NCI-H2029 (cell line): ENCODE measurements at regions not wholly inside any gene's neighbourhood (a gene's known extent, or its start where the extent isn't known, plus 50 kb on each side); places are given as distances from the start of the nearest gene placed in this dataset.

ENCODE experiments used
- DNase-seq: peaks from one replicate; lab custom pipeline; 2025; lab: John Stamatoyannopoulos, UW

- no peak for DNase-seq
Observed at GRCh38 chr4:14850455-14851097, 151.7 kb upstream of the CPEB2 start.

DNA sequence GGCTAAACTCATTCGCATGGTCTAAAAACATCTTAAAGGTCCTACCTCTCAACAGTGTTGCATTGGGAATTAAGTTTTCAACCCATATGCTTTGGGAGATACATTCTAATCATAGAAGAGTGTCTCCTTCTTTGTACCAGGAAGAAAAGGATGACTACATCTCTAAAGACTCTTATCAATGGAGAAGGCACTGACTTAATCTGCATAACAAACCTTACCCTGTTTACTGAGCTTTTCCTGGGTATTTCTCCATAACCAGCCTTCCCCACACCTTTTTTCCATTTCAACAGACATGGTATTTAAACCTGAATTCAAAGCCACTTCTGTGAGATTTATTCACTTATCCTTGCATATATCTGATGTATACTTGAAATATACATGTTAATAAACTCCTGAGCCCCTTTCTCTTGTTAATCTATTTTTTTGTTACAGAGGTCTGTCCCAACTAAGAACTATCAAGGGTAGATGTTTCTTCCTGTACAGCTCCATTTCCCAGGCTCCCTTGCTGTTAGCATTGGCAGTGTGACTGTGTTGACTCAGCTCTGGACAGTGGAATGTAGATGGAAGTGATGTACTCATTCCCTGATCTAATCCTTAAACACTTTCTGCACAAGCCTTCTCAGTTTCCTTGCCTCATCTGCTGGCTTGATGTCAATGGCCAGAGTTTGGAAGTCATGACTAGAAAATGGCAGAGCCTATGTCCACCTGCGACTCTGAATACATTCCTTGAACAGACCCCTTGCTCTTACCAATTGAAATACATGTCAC lies 148.9 kb upstream of the CPEB2 start:
- no peak for DNase-seq

DNA sequence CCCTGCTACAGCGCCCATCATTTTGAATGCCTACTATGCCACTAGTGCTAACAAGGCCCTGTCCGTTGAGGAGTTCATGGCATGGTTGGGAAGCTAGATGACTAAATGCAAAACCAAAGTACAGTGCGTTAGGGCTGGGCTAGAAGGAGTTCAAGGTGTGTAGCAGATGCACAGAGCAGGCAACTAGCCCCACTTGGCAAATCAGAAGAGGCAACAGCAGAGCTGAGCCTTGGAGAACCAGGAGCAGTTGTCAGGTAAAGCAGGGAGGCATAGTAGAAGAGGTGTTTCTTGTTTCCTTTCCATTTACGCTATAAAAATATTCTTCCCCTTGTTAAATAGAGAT lies 146.6 kb upstream of the CPEB2 start:
- no peak for DNase-seq

DNA sequence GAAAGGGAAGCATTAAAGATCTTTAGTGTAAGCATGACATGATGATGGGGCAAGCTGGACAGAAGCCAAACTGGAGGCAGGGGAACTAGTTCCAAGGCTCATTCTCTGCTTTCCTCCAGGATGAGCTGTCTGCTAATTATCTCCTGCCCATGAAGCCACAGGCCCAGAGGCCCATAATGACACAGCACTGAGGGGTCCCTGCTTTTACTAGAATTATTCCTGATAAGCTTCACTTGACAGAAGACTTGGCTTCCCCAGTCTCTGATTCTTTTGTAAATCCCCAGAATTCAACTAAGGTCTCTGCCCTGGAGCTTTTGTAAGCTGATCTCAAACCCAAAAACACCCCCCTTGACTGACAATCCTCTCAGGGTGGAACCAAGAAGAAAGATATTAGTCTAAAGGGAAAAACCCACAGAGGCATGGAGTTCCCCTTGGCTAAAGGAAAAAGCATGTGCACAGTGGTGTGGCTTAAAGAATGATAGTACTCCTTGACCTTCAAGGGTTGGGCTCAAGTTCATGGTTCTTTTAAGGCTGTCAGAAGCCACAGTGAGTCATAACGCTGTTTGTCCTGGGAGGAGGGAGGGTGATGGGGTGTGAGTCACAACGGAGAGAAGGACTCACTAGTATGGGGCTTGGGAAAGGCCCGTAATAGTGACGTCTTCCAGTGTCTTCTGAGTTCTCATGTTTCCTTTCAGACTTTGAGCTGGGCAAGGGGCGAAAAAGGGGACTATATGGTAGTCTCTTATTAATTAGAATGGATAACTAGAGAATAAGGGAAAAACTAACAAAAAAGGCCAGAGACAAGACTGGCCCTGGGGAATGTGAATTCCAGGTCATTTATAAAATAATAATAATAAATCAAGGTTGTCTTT lies 146.0 kb upstream of the CPEB2 start:
- no peak for DNase-seq

GRCh38 chr4:14856934-14857235 lies 145.4 kb upstream of the CPEB2 start:
- DNase-seq, result no peak

GRCh38 chr4:14857475-14857874 lies 144.8 kb upstream of the CPEB2 start:
- DNase-seq, result no peak

- no peak for DNase-seq
Observed at GRCh38 chr4:14857981-14858380, 144.3 kb upstream of the CPEB2 start.

GRCh38 chr4:14862891-14863290 lies 139.4 kb upstream of the CPEB2 start:
- no peak for DNase-seq

DNA sequence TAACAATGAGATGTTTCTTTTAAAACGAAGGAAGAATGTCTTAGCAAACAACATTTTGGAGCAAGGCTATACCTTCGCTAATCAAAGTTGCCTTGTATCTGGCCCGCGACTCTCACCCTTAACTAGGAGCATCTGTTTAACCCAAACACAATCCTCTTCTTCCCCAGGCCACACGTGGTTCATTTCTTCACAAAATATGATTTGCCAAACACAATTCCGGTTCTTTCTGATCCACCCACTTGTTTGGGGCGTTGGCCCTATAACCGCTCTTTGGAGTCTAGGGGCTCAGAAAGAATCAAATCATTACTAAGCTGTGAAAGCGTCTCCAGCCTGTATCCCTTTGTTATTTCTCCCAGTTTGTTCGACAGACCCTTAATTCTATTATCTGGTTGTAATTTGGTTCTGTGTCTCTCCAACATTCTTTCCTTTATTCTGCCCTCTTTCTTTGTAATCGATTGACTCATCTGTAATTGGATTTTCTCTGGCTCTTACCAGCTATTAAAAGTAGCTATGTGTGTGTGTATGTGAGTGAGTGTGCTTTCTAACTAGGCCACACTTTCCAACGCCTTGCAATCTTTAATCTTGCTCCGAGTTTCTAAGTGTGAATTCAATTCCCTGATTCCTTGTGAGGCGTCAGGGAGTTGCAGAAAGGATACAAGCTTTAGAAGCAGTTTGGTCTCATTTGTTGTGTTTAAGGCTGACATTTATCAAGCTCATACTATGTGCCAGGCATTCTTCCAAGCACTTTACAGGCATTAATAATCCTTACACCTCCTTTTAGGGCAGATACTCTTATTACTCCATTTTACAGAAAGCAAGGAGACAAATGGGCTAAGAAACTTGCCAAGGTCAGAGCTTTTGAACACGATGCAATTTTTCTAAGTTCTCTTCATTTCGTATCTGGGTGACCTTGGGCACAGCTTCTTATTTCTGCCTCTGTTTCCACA lies 138.6 kb upstream of the CPEB2 start:
- no peak for DNase-seq

DNA sequence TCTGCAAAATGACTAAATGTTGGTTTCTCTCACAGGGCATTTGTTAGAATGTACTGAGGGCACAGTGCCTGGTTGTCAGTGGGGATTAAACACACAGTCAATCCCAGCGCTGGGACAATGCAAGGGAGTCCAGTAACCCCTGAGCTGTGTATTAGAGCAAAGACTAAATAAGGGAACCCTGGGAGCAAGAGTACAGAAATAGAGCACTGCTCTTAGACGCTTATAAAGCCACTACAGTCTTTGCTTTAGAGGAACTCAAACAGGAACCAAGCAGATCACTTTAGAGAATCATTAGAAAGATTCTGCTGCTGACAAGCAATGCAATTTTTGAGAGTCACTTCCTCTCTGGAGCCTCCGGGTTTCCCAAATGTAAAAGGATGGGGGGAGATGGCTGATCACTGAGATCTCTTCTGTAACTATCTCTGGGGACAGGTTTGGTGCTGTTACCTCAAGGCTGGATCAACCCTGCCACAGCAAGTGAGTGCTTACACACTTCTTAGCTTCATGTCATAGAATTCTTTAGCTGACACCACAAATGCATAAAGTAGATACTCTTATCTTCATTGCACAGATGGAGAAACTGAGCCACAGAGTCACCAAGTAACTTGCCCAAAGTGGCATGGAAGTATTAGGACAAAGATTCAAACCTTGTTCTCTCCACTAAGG lies 137.8 kb upstream of the CPEB2 start:
- no peak for DNase-seq

GRCh38 chr4:14865031-14865366 lies 137.3 kb upstream of the CPEB2 start:
- no peak for DNase-seq

DNA sequence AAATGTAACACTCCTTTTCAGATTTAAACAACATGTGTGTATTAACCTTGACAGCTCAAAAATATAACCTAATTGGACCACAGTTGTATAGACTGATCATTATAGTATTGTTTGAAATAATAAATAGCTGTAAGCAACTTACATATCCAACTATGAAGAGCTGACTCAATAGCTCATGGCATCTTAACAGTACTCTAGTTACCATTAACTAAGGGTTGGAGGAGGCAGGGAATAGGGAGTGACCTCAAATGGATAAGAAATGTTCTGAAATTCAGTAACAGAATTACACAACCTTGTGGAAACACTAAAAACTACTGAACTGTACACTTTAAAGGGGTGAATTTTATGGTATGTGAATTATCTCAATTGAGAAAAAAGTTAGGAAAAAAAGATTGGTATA lies 136.5 kb upstream of the CPEB2 start:
- DNase-seq, result no peak

DNA sequence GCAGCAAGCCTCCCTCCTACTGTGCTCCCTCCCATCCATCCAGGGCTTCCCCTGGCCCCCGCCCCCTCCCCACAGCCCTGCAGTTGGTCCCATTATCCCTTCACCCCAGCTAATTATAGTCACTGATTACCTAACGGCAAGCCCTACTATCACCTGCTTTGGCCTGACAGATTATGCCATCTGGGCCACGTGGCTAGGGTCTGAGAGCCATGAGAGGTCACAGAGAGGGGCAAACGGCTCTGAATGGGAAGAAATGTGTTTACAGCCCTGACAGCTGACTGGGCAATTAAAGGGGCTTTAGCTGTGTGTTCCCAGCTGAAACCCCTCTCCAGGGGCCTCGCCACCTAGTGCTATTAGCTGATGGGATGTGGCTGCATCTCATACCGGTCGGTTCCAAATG lies 134.4 kb upstream of the CPEB2 start:
- DNase-seq, result no peak

DNA sequence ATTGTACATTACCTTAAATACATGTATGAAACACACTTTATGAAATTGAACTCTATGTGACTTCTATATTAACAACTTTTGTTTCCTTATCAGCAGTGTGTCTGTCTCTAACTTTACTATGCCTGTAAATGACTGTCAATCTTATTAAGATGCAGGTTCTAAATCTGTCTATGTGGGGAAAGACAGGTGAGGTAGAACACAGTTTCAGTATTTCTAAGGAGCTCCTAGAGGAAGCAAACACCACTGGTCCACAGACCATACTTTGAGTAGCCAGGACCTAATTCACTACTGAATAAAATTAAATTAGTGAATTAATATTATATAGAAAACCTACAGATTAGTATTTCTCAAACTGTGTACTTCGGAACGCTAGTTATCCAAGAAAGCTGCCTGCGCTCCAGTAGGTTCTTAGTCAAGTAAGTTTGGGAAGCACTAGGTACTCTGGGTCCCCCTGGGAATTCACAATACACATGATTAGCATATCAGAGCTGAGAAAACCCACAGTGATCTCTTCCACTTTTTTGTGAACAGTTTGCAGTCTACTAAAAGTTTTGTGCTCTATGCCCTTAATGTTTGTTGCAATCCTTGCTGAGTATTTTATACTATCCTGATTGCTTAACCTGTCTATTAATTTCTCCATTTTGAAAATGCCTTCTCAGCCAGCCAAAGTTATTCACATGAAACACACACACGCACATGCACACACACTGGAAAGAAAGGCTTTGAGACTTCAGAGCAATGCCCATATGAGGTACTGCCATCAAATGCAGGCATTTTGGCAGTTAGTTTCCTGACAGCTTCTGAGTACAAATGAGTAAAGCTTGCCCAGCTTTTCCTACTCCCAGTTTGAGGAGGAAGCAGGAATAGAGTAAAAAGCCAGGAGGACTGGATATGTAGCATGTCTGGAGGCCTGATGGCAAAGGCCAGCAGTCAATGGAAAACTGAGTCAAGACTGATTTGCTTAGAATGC lies 133.6 kb upstream of the CPEB2 start:
- no peak for DNase-seq

- DNase-seq, result no peak
Observed at GRCh38 chr4:14871676-14872430, 130.4 kb upstream of the CPEB2 start.

- DNase-seq, result no peak
Observed at GRCh38 chr4:14874990-14875389, 127.3 kb upstream of the CPEB2 start.

GRCh38 chr4:14877246-14878225 lies 124.7 kb upstream of the CPEB2 start:
- no peak for DNase-seq

GRCh38 chr4:14878681-14879080 lies 123.6 kb upstream of the CPEB2 start:
- DNase-seq, result no peak
